Coronary artery (tissue), 2 donors: ENCODE measurements at regions not wholly inside any gene's neighbourhood (a gene's known extent, or its start where the extent isn't known, plus 50 kb on each side); places are given as distances from the start of the nearest gene placed in this dataset.

Experiments used
- DNase-seq: peaks from one replicate; pipeline ENCODE4 v3.0.0-alpha.2; 2017; ENCODE audit warnings: low spot score
- H3K27ac ChIP-seq, 2 donors: fragments of 200-600 bp; sonication (generic); one replicate each; pipeline ENCODE4 v1.5.1; 2016 to 2019
- H3K4me3 ChIP-seq: fragments of 200-600 bp; sonication (generic); 2 replicates; pipeline ENCODE4 v1.5.1; 2016; ENCODE audit warnings: mild to moderate bottlenecking, moderate library complexity
- TF ChIP-seq, protein P1 (sequence below): fragments of 200-600 bp; sonication (generic); IDR thresholded peaks from one replicate; pipeline ENCODE4 v1.5.1; 2019; ENCODE audit warnings: antibody characterized with exemption

- DNase-seq, result no peak
- TF ChIP-seq, protein P1, sequence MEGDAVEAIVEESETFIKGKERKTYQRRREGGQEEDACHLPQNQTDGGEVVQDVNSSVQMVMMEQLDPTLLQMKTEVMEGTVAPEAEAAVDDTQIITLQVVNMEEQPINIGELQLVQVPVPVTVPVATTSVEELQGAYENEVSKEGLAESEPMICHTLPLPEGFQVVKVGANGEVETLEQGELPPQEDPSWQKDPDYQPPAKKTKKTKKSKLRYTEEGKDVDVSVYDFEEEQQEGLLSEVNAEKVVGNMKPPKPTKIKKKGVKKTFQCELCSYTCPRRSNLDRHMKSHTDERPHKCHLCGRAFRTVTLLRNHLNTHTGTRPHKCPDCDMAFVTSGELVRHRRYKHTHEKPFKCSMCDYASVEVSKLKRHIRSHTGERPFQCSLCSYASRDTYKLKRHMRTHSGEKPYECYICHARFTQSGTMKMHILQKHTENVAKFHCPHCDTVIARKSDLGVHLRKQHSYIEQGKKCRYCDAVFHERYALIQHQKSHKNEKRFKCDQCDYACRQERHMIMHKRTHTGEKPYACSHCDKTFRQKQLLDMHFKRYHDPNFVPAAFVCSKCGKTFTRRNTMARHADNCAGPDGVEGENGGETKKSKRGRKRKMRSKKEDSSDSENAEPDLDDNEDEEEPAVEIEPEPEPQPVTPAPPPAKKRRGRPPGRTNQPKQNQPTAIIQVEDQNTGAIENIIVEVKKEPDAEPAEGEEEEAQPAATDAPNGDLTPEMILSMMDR, result no peak
- no peak overlapping the region for H3K4me3 ChIP-seq
- H3K27ac ChIP-seq, result no peak overlapping the region
These were observed 83.4 kb downstream of the IRX5 start for GRCh38 chr16:55014022-55014421.

GRCh38 chr16:55015181-55015913 is 84.7 kb downstream of the IRX5 start:
- TF ChIP-seq, protein P1, result no peak
- no peak for DNase-seq
- no peak overlapping the region for H3K4me3 ChIP-seq

GRCh38 chr16:55016515-55016914 is 85.8 kb downstream of the IRX5 start:
- Histone ChIP-seq H3K27ac (no peak overlapping the region), H3K4me3 (no peak overlapping the region)
- peak; percentile 14 for DNase-seq

More at GRCh38 chr16:55015181-55015913, 84.7 kb downstream of the IRX5 start:
- no peak overlapping the region for H3K27ac ChIP-seq

DNA sequence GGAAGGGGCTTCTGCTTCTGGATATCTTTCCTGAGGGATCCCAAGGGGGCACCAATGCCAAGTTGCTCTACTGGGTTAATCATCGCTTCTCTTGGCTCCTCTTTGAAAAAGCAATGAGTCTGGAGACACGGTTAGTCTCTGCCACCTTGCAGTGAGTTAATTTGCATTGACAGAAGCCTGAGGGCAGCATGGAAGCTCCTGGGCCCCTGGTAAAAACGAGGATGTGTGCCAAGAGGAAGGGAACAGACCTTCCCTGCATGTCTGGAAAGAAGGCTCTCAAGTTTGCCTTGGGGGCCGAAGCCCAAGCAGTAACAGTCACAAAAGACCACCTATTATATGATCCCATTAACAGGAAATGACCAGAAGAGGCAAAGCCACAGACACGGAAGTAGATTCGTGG is 86.7 kb downstream of the IRX5 start:
- H3K27ac ChIP-seq, result no peak overlapping the region
- H3K4me3 ChIP-seq, result no peak overlapping the region
- TF ChIP-seq, protein P1, result no peak
- peak; percentile 35 for DNase-seq

More at GRCh38 chr16:55016515-55016914, 85.8 kb downstream of the IRX5 start:
- TF ChIP-seq, protein P1, result no peak

DNA sequence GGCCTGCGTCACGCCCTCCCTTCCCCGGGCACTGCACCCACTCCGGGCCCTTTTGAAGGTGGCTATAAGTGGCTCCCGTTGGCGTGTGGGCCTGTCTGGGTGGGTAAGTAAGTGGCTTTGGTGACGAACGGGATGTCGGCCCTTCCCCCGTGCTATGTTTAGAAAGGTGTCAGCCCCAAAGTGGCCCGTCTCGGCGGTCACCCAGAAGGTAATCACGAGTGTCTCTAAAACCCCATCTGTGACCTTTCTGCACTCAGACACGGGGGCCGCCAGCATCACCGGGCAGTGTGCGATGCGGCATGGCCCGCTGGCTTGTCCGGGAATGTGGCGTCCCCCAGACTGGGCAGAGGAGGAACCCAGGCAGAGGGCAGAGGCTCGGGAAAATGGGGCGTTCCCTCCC is 88.2 kb downstream of the IRX5 start:
- H3K27ac ChIP-seq, result no peak overlapping the region
- H3K4me3 ChIP-seq, result no peak overlapping the region
- TF ChIP-seq, protein P1, result no peak
- DNase-seq, result peak; percentile 45

DNA sequence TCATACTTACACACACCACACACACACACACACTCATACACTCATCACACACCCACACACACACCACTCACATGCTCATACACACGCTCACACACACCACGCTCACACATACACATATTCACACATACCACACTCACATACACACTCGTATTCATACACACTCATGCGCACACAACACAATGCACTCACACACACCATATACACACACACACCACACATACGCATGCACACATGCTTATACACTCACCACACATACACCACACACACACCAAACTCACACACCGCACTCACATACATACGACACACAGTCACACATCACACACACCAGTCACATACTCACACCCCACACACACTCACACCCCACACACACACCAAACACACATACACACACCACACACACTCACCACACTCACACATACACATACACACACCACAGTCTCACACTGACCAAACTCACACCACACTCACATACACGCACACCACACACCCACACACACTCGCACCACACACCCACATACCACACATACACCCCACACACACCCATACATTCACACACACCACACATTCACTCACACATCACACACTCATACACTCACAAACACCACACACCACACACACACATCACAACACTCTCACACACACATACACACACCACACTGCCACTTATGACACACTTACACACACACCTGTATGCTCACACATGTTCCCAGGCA is 88.9 kb downstream of the IRX5 start:
- DNase-seq, result no peak
- TF ChIP-seq, protein P1, result no peak
- no peak overlapping the region for H3K4me3 ChIP-seq

More for the DNA sequence above, 88.9 kb downstream of the IRX5 start:
- H3K27ac ChIP-seq, result no peak overlapping the region
